ENCODE measurements at regions not wholly inside any gene's neighbourhood (a gene's known extent, or its start where the extent isn't known, plus 50 kb on each side); places are given as distances from the start of the nearest gene placed in this dataset.

DNA sequence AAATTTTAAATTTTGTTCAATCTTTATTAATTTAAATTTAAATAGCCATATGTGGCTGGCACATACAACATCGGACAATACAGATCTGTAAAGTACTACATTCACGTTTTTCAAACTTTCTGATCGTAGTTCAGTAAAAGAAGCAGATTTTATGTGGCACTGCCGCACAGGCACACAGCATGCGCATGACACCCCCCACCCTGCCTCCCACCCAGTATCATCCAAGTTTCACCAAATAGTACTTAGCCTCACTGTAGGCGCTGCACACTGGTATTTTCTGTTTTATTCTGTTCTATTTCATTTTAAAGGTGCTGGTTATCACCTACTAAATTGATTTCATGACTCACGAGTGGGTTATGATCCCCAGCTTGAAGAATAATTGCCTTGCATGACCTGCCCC lies 159.9 kb downstream of the HIPK3 start:
- TF ChIP-seq CTCF (IDR thresholded peaks at IDR 0.05; ENCODE audit: extremely low read depth in 1 of 2, insufficient read depth in 1 of 2, low read depth in 1 of 2, low read length in 2 of 2) (no peak), FOS (IDR thresholded peaks at IDR 0.05; ENCODE audit: borderline replicate concordance, insufficient read depth, low read length) (no peak), POLR2A (IDR thresholded peaks at IDR 0.05; ENCODE audit: low read depth, low read length) (no peak), POLR2AphosphoS5 (IDR thresholded peaks at IDR 0.05; ENCODE audit: insufficient read depth, low read depth, low read length) (no peak), EZH2 (IDR thresholded peaks at IDR 0.05; ENCODE audit: borderline replicate concordance, low read depth, low read length, severe bottlenecking) (no peak), JUN (IDR thresholded peaks at IDR 0.05; ENCODE audit: borderline replicate concordance, insufficient read depth, insufficient read length, low read depth) (no peak), MAX (IDR thresholded peaks at IDR 0.05; ENCODE audit: insufficient read depth, insufficient read length) (no peak), GATA2 (IDR thresholded peaks at IDR 0.05; ENCODE audit: insufficient read depth, insufficient read length, low read depth, low read length) (no peak)
